Astrocyte (in vitro differentiated cells and primary cell): ENCODE measurements at regions not wholly inside any gene's neighbourhood (a gene's known extent, or its start where the extent isn't known, plus 50 kb on each side); places are given as distances from the start of the nearest gene placed in this dataset.

Experiments used
- EZH2 ChIP-seq: IDR thresholded peaks from 2 replicates; pipeline ENCODE4 v1.6.1; 2012; ENCODE audit warnings: mild to moderate bottlenecking, low read length, inconsistent platforms; ENCODE audit not compliant: insufficient read depth
- TF ChIP-seq, protein P1 (sequence below): IDR thresholded peaks from 2 replicates; pipeline ENCODE4 v1.5.1; 2011; ENCODE audit warnings: low read depth, mild to moderate bottlenecking, inconsistent platforms, low read length, moderate library complexity; ENCODE audit not compliant: insufficient read depth

DNA sequence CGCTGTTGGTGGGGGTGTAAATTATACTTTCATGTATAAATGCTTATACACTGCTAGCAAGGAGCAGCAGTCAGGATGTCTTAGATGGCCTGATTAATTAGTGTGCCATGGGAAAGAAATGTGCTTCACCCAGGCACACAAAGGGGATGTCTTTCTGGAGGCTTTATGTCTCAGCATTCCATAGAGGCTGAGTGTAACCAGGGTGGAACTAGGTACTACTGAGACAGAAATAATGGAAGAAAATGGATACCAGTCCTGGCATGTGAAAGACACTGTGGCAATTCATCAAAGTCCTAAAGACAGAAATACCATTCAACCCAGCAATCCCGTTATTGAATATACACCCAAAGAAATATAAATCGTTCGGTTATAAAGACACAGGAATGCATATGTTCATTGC lies 52.5 kb downstream of the PF4 start:
- TF ChIP-seq, protein P1, sequence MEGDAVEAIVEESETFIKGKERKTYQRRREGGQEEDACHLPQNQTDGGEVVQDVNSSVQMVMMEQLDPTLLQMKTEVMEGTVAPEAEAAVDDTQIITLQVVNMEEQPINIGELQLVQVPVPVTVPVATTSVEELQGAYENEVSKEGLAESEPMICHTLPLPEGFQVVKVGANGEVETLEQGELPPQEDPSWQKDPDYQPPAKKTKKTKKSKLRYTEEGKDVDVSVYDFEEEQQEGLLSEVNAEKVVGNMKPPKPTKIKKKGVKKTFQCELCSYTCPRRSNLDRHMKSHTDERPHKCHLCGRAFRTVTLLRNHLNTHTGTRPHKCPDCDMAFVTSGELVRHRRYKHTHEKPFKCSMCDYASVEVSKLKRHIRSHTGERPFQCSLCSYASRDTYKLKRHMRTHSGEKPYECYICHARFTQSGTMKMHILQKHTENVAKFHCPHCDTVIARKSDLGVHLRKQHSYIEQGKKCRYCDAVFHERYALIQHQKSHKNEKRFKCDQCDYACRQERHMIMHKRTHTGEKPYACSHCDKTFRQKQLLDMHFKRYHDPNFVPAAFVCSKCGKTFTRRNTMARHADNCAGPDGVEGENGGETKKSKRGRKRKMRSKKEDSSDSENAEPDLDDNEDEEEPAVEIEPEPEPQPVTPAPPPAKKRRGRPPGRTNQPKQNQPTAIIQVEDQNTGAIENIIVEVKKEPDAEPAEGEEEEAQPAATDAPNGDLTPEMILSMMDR: no peak
- TF ChIP-seq EZH2: no peak
